ENCODE measurements at regions not wholly inside any gene's neighbourhood (a gene's known extent, or its start where the extent isn't known, plus 50 kb on each side); places are given as distances from the start of the nearest gene placed in this dataset.

GRCh38 chr16:79484237-79484636 lies 116.3 kb downstream of the MAF start:
- TF ChIP-seq ZNF175 (CRISPR knock-in tag; IDR thresholded peaks at IDR 0.05; ENCODE audit: low read depth) (no peak), AFF1 (IDR thresholded peaks at IDR 0.05; ENCODE audit: low read depth in 1 of 2, partially characterized antibody in 2 of 2) (no peak)
